Neural cell (in vitro differentiated cells): ENCODE measurements at regions not wholly inside any gene's neighbourhood (a gene's known extent, or its start where the extent isn't known, plus 50 kb on each side); places are given as distances from the start of the nearest gene placed in this dataset.

Experiments
- H2AFZ ChIP-seq: fragments of 200-600, 300-800 bp; sonication (generic), shearing (Covaris generic); 2 replicates; pipeline ENCODE4 v1.6.0; 2014; ENCODE audit warnings: low read depth, mild to moderate bottlenecking, antibody characterized with exemption, low read length, moderate library complexity
- H3F3A ChIP-seq: fragments of 200-600 bp; shearing (Covaris generic); 2 replicates; pipeline ENCODE4 v1.6.1; 2016; ENCODE audit warnings: mild to moderate bottlenecking, moderate library complexity, mixed read lengths, antibody characterized with exemption, low read length; ENCODE audit not compliant: insufficient read depth, poor library complexity, severe bottlenecking
- H3K27ac ChIP-seq: fragments of 200-600, 300-800 bp; sonication (generic), shearing (Covaris generic); 2 replicates; pipeline ENCODE4 v1.5.1; 2014; ENCODE audit warnings: mild to moderate bottlenecking, low read length, moderate library complexity
- H3K27me3 ChIP-seq: fragments of 300-800, 200-600 bp; sonication (generic), shearing (Covaris generic); 2 replicates; pipeline ENCODE4 v1.6.0; 2014; ENCODE audit warnings: mild to moderate bottlenecking, low read depth, low read length, moderate library complexity; ENCODE audit not compliant: insufficient read depth
- H3K36me3 ChIP-seq: fragments of 300-800, 200-600 bp; sonication (generic), shearing (Covaris generic); 2 replicates; pipeline ENCODE4 v1.5.1; 2014; ENCODE audit warnings: mild to moderate bottlenecking, antibody characterized with exemption, low read length, moderate library complexity; ENCODE audit not compliant: insufficient read depth
- H3K4me2 ChIP-seq: fragments of 300-800, 200-600 bp; sonication (generic), shearing (Covaris generic); 2 replicates; pipeline ENCODE4 v1.6.0; 2014; ENCODE audit warnings: mild to moderate bottlenecking, low read length
- H3K4me3 ChIP-seq: fragments of 300-800, 200-600 bp; sonication (generic), shearing (Covaris generic); 2 replicates; pipeline ENCODE4 v1.5.1; 2014; ENCODE audit warnings: mild to moderate bottlenecking, low read length, moderate library complexity
- H3K79me2 ChIP-seq: fragments of 200-600 bp; shearing (Covaris generic); replicated peaks from 2 replicates; pipeline ENCODE4 v1.6.0; 2014; ENCODE audit warnings: mild to moderate bottlenecking, low read length, moderate library complexity; ENCODE audit not compliant: insufficient read depth
- H3K9ac ChIP-seq: fragments of 300-800, 200-600 bp; sonication (generic), shearing (Covaris generic); 2 replicates; pipeline ENCODE4 v1.6.1; 2016; ENCODE audit warnings: mild to moderate bottlenecking, low read length, mixed read lengths
- H3K9me2 ChIP-seq: fragments of 200-600 bp; shearing (Covaris generic); 2 replicates; pipeline ENCODE4 v1.6.1; 2016; ENCODE audit warnings: mild to moderate bottlenecking, low read length, mixed read lengths; ENCODE audit not compliant: insufficient read depth
- H3K9me3 ChIP-seq: fragments of 200-600, 300-800 bp; sonication (generic), shearing (Covaris generic); 2 replicates; pipeline ENCODE4 v1.6.1; 2016; ENCODE audit warnings: mild to moderate bottlenecking, mixed run types, low read length, moderate library complexity, mixed read lengths
- H4K20me1 ChIP-seq: fragments of 200-600 bp; shearing (Covaris generic); 2 replicates; pipeline ENCODE4 v1.6.1; 2016; ENCODE audit warnings: mild to moderate bottlenecking, mixed run types; ENCODE audit not compliant: insufficient read depth
- EP300 ChIP-seq: fragments of 450-650 bp; conservative IDR thresholded peaks from 2 replicates; pipeline ENCODE4 v1.6.1; 2014; ENCODE audit warnings: antibody characterized with exemption, mild to moderate bottlenecking, moderate library complexity; ENCODE audit not compliant: poor library complexity, severe bottlenecking
- EZH2 ChIP-seq: fragments of 200-600, 300-800 bp; shearing (Covaris generic), sonication (generic); IDR thresholded peaks from 2 replicates; pipeline ENCODE4 v1.6.1; 2014; ENCODE audit warnings: antibody characterized with exemption, low read length, borderline replicate concordance, mild to moderate bottlenecking; ENCODE audit not compliant: insufficient read depth, poor library complexity, severe bottlenecking
- MXI1 ChIP-seq: fragments of 450-650 bp; conservative IDR thresholded peaks from 2 replicates; pipeline ENCODE4 v1.6.1; 2014; ENCODE audit warnings: antibody characterized with exemption, mild to moderate bottlenecking; ENCODE audit not compliant: poor library complexity, severe bottlenecking
- POLR2AphosphoS5 ChIP-seq: IDR thresholded peaks from 2 replicates; pipeline ENCODE4 v1.6.1; 2012
- RAD21 ChIP-seq: fragments of 450-650 bp; conservative IDR thresholded peaks from 2 replicates; pipeline ENCODE4 v1.6.1; 2014; ENCODE audit warnings: antibody characterized with exemption, mild to moderate bottlenecking, moderate library complexity
- SMC3 ChIP-seq: fragments of 450-650 bp; conservative IDR thresholded peaks from 2 replicates; pipeline ENCODE4 v1.6.1; 2014; ENCODE audit warnings: antibody characterized with exemption, mild to moderate bottlenecking, moderate library complexity; ENCODE audit not compliant: poor library complexity
- TAF1 ChIP-seq: IDR thresholded peaks from 2 replicates; pipeline ENCODE4 v1.6.1; 2012; ENCODE audit warnings: low read depth
- TF ChIP-seq, protein P1 (sequence below): fragments of 450-650 bp; IDR thresholded peaks from 2 replicates; pipeline ENCODE4 v1.5.1; 2014; ENCODE audit warnings: antibody characterized with exemption, mild to moderate bottlenecking, moderate library complexity; ENCODE audit not compliant: poor library complexity, severe bottlenecking
- TF ChIP-seq, protein P2 (sequence below): IDR thresholded peaks from 2 replicates; pipeline ENCODE4 v1.6.1; 2012; ENCODE audit warnings: borderline replicate concordance

GRCh38 chr14:65872536-65872935 is 460.0 kb downstream of the FUT8 start:
- H3K9ac ChIP-seq = no peak overlapping the region
- no peaks in the 10 kb centered on the region for H4K20me1 ChIP-seq
- no peak overlapping the region for H3K4me3 ChIP-seq
- no peaks in the 10 kb centered on the region for H3F3A ChIP-seq
- no peaks in the 10 kb centered on the region for H3K27me3 ChIP-seq
- H3K36me3 ChIP-seq = no peaks in the 10 kb centered on the region
- no peak overlapping the region for H3K4me2 ChIP-seq
- no peaks in the 10 kb centered on the region for H3K9me2 ChIP-seq
- no peak overlapping the region for H2AFZ ChIP-seq
- TF ChIP-seq, protein P1, sequence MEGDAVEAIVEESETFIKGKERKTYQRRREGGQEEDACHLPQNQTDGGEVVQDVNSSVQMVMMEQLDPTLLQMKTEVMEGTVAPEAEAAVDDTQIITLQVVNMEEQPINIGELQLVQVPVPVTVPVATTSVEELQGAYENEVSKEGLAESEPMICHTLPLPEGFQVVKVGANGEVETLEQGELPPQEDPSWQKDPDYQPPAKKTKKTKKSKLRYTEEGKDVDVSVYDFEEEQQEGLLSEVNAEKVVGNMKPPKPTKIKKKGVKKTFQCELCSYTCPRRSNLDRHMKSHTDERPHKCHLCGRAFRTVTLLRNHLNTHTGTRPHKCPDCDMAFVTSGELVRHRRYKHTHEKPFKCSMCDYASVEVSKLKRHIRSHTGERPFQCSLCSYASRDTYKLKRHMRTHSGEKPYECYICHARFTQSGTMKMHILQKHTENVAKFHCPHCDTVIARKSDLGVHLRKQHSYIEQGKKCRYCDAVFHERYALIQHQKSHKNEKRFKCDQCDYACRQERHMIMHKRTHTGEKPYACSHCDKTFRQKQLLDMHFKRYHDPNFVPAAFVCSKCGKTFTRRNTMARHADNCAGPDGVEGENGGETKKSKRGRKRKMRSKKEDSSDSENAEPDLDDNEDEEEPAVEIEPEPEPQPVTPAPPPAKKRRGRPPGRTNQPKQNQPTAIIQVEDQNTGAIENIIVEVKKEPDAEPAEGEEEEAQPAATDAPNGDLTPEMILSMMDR = no peak
- no peak for TF ChIP-seq RAD21
- no peak for TF ChIP-seq POLR2AphosphoS5
- no peak for TF ChIP-seq TAF1
- TF ChIP-seq SMC3 = no peak
- TF ChIP-seq EP300 = no peak
- TF ChIP-seq, protein P2, sequence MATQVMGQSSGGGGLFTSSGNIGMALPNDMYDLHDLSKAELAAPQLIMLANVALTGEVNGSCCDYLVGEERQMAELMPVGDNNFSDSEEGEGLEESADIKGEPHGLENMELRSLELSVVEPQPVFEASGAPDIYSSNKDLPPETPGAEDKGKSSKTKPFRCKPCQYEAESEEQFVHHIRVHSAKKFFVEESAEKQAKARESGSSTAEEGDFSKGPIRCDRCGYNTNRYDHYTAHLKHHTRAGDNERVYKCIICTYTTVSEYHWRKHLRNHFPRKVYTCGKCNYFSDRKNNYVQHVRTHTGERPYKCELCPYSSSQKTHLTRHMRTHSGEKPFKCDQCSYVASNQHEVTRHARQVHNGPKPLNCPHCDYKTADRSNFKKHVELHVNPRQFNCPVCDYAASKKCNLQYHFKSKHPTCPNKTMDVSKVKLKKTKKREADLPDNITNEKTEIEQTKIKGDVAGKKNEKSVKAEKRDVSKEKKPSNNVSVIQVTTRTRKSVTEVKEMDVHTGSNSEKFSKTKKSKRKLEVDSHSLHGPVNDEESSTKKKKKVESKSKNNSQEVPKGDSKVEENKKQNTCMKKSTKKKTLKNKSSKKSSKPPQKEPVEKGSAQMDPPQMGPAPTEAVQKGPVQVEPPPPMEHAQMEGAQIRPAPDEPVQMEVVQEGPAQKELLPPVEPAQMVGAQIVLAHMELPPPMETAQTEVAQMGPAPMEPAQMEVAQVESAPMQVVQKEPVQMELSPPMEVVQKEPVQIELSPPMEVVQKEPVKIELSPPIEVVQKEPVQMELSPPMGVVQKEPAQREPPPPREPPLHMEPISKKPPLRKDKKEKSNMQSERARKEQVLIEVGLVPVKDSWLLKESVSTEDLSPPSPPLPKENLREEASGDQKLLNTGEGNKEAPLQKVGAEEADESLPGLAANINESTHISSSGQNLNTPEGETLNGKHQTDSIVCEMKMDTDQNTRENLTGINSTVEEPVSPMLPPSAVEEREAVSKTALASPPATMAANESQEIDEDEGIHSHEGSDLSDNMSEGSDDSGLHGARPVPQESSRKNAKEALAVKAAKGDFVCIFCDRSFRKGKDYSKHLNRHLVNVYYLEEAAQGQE = no peak
- TF ChIP-seq MXI1 = no peak
- TF ChIP-seq EZH2 = no peak
- H3K9me3 ChIP-seq = no peaks in the 10 kb centered on the region
- no peaks in the 10 kb centered on the region for H3K79me2 ChIP-seq
- no peak overlapping the region for H3K27ac ChIP-seq

DNA sequence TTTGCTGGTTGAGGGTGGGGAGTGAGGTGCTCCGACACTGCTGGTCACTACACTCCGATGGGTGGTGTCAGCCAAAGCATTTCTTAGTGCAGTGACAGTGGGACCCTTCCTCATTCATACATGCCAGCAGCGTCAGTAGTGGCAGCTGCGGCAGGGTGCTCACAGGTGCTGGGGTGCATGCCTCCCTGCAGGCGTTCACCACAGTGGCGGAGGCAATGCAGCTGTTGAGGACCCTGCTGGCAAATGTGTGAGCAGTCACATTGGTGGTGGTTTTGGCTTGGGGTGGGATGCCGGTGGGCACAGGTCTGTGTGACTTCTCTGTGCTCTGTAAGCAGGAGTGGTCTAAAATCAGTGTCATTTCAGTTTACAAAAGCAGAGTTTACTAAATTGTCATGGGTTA is 464.6 kb downstream of the FUT8 start:
- H3K4me2 ChIP-seq = no peak overlapping the region
- no peaks in the 10 kb centered on the region for H3K9me3 ChIP-seq
- H3K9me2 ChIP-seq = no peaks in the 10 kb centered on the region
- no peak overlapping the region for H3K27ac ChIP-seq
- TF ChIP-seq RAD21 (no peak), EZH2 (no peak), SMC3 (no peak), POLR2AphosphoS5 (no peak), MXI1 (no peak), EP300 (no peak), TAF1 (no peak)
- TF ChIP-seq, protein P2 = no peak
- TF ChIP-seq, protein P1 = no peak
- H3K27me3 ChIP-seq = no peaks in the 10 kb centered on the region
- no peaks in the 10 kb centered on the region for H3K36me3 ChIP-seq
- H3K4me3 ChIP-seq = no peak overlapping the region
- H2AFZ ChIP-seq = no peak overlapping the region
- H4K20me1 ChIP-seq = no peaks in the 10 kb centered on the region
- no peaks in the 10 kb centered on the region for H3K79me2 ChIP-seq
- no peaks in the 10 kb centered on the region for H3F3A ChIP-seq
- H3K9ac ChIP-seq = no peak overlapping the region
